ENCODE measurements at regions not wholly inside any gene's neighbourhood (a gene's known extent, or its start where the extent isn't known, plus 50 kb on each side); places are given as distances from the start of the nearest gene placed in this dataset.

DNA sequence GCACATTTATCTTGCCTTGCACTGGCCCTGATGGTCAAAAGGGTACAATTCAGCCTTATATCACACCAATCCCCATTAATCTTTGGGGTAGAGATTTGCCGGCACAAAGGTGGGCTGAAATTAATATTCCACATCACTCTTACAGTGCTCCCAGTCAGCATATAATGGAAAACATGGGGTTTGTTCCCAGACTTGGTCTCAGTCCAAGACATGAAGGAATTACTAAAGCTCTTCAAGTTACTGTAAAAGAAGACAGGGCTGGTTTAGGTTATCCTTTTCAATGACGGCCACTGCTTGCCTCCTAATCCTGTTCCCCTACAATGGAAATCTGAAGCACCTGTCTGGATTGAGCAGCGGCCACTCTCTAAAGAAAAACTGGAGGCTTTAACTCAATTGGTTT lies 160.7 kb downstream of the IER5 start:
- Mint-ChIP-seq H3K4me1 (no peaks in the 10 kb centered on the region), H3K9me3 (peaks cover 13 to 27% (median 17%) of the 10 kb centered on the region in 7 donors), H3K36me3 (no peaks in the 10 kb centered on the region)

GRCh38 chr1:181250038-181250437 lies 161.5 kb downstream of the IER5 start:
- no peaks in the 10 kb centered on the region for H3K27me3 ChIP-seq (ENCODE audit: control insufficient read depth in 2 of 2, insufficient read depth in 2 of 2, low read length in 2 of 2)
- intact Hi-C loops (cut with micrococcal nuclease), result no loop called here
- H3K4me3 ChIP-seq (replicated peaks in 1 of 3; ENCODE audit: low read depth in 2 of 3, low read length in 3 of 3), result no peak overlapping the region
- no peak for TF ChIP-seq CTCF (IDR thresholded peaks at IDR 0.05)
- Mint-ChIP-seq H3K4me1 (no peaks in the 10 kb centered on the region), H3K36me3 (no peaks in the 10 kb centered on the region), H3K27ac (no peak overlapping the region), H3K4me3 (no peak overlapping the region), H3K9me3 (peaks cover 14 to 31% (median 21%) of the 10 kb centered on the region in 7 donors), H3K27me3 (ENCODE audit: low read depth in 3 of 3) (peaks cover 0 to 3% (median 0%) of the 10 kb centered on the region in 3 donors)
- H3K79me2 ChIP-seq (ENCODE audit: insufficient read depth, low read length), result no peaks in the 10 kb centered on the region
- no peak overlapping the region for H2AFZ ChIP-seq (ENCODE audit: insufficient read depth, low read depth, low read length, poor library complexity, severe bottlenecking)
- H3K4me2 ChIP-seq (replicated peaks; ENCODE audit: extremely low read depth, low read length, poor library complexity, severe bottlenecking), result no peak overlapping the region
- H3K9me3 ChIP-seq (replicated peaks in 1 of 2; ENCODE audit: control insufficient read depth in 1 of 2, insufficient read depth in 1 of 2, low read length in 2 of 2), result peaks cover 6 to 19% of the 10 kb centered on the region in 2 donors
- DNase-seq, result no peak
- no CpG with 5 or more reads among the region's 2 CpGs for WGBS (ENCODE audit: insufficient coverage)
- H3K27ac ChIP-seq (ENCODE audit: low read depth in 1 of 2, low read length in 2 of 2), result no peak overlapping the region
- H3K9ac ChIP-seq (ENCODE audit: insufficient read depth, low read length, poor library complexity, severe bottlenecking), result no peak overlapping the region
- H4K20me1 ChIP-seq (ENCODE audit: insufficient read depth, low read length), result no peaks in the 10 kb centered on the region
- H3K4me1 ChIP-seq (ENCODE audit: control insufficient read depth in 1 of 2, insufficient read depth in 2 of 2, low read length in 2 of 2), result no peaks in the 10 kb centered on the region
- no peaks in the 10 kb centered on the region for H3K36me3 ChIP-seq (replicated peaks in 1 of 2; ENCODE audit: control insufficient read depth in 1 of 2, insufficient read depth in 2 of 2, low read length in 2 of 2)

More for the DNA sequence above, 160.7 kb downstream of the IER5 start:
- Mint-ChIP-seq H3K27me3 (ENCODE audit: low read depth in 3 of 3) (peaks cover 0 to 4% (median 0%) of the 10 kb centered on the region in 3 donors), H3K27ac (no peak overlapping the region), H3K4me3 (no peak overlapping the region)
- intact Hi-C loops (cut with micrococcal nuclease), result no loop called here
- no peak overlapping the region for H3K4me2 ChIP-seq (replicated peaks; ENCODE audit: extremely low read depth, low read length, poor library complexity, severe bottlenecking)
- H3K27me3 ChIP-seq (ENCODE audit: control insufficient read depth in 2 of 2, insufficient read depth in 2 of 2, low read length in 2 of 2), result no peaks in the 10 kb centered on the region
- H4K20me1 ChIP-seq (ENCODE audit: insufficient read depth, low read length), result no peaks in the 10 kb centered on the region
- no peak for TF ChIP-seq CTCF (IDR thresholded peaks at IDR 0.05)
- no peak for DNase-seq
- peaks cover 6 to 16% of the 10 kb centered on the region in 2 donors for H3K9me3 ChIP-seq (replicated peaks in 1 of 2; ENCODE audit: control insufficient read depth in 1 of 2, insufficient read depth in 1 of 2, low read length in 2 of 2)
- no peak overlapping the region for H3K27ac ChIP-seq (ENCODE audit: low read depth in 1 of 2, low read length in 2 of 2)
- H3K4me1 ChIP-seq (ENCODE audit: control insufficient read depth in 1 of 2, insufficient read depth in 2 of 2, low read length in 2 of 2), result no peaks in the 10 kb centered on the region
- H3K36me3 ChIP-seq (replicated peaks in 1 of 2; ENCODE audit: control insufficient read depth in 1 of 2, insufficient read depth in 2 of 2, low read length in 2 of 2), result no peaks in the 10 kb centered on the region
- H2AFZ ChIP-seq (ENCODE audit: insufficient read depth, low read depth, low read length, poor library complexity, severe bottlenecking), result no peak overlapping the region
- H3K79me2 ChIP-seq (ENCODE audit: insufficient read depth, low read length), result no peaks in the 10 kb centered on the region
- no CpG with 5 or more reads among the region's 3 CpGs for WGBS (ENCODE audit: insufficient coverage)
- no peak overlapping the region for H3K4me3 ChIP-seq (replicated peaks in 1 of 3; ENCODE audit: low read depth in 2 of 3, low read length in 3 of 3)
- H3K9ac ChIP-seq (ENCODE audit: insufficient read depth, low read length, poor library complexity, severe bottlenecking), result no peak overlapping the region

Data from CD14-positive monocyte (primary cell).